GM19025 (cell line): ENCODE measurements at regions not wholly inside any gene's neighbourhood (a gene's known extent, or its start where the extent isn't known, plus 50 kb on each side); places are given as distances from the start of the nearest gene placed in this dataset.
"Not testable (repeated sequence)": the region's sequence is repeated elsewhere in the genome, so short reads cannot be mapped to it uniquely, and the experiment has no call there.

Experiments used
- ATAC-seq: cut with Tn5 transposase; IDR thresholded peaks from one replicate; pipeline ENCODE4 v1.9.1; 2021; ENCODE audit warnings: mild to moderate bottlenecking, low read depth, moderate library complexity; ENCODE audit not compliant: unreplicated experiment

DNA sequence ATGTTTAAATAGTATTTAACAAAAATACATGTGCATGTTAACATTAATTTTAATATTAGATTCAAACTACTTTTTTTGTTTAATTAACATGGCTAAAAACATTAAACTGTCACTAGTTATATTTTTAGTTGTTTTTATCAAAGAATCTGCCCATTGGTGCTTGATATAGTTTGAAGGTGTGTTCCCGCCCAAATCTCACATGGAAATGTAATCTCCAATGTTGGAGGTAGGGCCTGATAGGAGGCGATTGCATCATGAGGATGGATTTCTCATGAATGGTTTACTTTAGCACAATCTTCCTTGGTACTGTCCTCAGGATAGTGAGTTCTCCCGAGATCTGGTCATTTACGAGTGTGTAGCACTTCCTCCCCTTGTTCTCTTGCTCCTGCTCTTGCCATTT is 2459.4 kb downstream of the PCDH9 start:
- ATAC-seq = no peak

DNA sequence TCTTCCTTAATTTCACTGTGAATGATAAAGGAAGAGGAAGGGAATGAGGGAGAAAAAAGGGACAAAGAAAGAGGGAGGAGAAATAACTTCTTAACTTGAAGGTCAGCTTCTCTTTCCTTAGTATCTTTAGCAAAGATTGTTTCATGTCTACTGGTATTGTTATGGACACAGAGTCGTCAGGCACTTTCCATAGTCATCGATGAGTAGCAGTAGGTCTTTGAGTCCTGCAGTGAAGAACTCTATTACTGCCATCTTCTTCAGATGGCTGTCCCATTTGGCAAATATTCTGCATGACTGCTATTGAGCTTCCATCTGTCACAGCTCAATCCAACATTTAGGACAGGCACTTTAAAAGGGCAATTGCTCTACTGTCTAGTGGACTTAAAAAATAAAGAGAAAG is 2463.1 kb downstream of the PCDH9 start:
- ATAC-seq = no peak

DNA sequence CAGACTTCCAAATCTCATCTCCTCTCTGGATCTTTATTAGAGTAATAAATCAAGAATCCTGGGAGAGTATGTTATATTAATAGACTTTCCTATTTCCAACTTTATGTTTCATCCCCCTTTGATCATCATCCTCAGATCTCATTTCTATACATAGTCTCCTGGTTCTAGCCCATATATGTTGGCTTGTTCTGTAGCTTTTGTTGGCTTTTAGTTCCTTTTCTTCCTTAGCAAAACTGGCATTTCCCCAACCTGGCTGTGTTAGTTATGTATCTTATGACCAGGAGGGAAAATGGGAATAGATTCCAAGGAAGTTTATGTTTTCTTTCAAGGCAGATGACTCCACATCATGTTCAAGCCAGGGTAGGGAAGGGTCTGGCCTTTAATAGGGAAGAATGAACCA is 2464.5 kb downstream of the PCDH9 start:
- no peak for ATAC-seq

DNA sequence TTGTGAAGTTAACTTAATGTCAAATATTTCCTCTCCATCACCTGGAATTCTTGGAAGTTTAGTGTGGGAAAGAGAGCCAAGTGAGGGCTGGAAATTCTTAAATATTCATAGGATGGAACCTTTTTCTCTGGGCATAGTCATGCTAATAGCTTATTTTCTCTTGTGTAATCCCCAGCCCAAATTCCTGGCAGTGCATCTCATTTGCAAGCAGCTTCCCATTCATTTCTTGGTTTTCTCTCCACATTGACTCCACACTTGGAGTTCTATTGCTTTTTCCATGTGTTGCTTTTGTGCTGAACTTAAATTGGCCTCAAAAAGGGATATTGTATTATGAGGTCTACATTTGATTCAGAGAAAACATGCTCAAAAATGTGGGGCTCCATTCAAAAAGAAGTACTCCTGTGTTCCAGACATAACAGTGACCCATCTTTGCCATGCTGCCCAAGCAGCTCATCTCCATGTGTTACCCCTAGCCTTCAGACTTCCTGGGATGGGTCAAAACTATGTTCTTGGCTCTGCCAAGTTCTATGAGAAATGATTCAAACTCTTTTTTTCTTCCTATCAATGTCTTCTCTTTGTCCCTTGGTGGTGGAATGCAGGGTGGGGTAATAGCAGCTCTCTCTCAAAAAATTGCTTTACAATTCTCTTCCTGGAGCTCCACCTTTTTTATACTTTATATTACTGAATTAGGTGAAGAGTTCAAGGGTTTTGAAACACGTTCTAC is 2471.5 kb downstream of the PCDH9 start:
- no peak for ATAC-seq

DNA sequence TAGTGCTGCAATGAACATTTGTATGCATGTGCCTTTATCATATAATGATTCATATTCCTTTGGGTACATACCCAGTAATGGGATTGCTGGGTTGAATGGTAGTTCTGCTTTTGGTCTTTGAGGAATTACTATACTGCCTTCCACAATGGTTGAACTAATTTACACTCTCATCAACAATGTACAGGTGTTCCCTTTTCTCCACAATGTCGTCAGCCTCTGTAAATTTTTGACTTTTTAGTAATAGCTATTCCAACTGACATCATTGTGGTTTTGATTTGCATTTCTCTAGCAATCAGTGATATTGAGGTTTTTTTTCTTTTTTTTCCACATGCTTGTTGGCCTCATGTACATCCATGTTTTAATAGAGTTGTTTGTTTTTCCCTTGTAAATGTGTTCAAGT is 2473.5 kb downstream of the PCDH9 start:
- no peak for ATAC-seq

DNA sequence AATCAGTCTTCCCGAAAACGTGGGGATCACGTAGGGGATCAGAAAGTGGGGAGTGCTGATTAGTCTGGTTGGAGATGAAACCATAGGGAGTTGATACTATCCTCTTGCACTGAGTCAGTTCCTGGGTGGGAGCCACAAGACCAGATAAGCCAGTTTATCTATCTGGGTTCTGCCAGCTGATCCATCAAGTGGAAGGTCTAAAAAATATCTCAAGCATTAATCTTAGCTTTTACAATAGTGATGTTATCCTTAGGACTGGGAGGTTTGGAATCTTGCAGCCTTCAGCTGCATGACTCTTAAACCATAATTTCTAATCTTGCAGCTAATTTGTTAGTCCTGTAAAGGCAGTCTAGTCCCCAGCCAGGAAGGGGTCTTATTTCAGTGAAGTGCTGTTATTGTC is 2474.2 kb downstream of the PCDH9 start:
- ATAC-seq = no peak

DNA sequence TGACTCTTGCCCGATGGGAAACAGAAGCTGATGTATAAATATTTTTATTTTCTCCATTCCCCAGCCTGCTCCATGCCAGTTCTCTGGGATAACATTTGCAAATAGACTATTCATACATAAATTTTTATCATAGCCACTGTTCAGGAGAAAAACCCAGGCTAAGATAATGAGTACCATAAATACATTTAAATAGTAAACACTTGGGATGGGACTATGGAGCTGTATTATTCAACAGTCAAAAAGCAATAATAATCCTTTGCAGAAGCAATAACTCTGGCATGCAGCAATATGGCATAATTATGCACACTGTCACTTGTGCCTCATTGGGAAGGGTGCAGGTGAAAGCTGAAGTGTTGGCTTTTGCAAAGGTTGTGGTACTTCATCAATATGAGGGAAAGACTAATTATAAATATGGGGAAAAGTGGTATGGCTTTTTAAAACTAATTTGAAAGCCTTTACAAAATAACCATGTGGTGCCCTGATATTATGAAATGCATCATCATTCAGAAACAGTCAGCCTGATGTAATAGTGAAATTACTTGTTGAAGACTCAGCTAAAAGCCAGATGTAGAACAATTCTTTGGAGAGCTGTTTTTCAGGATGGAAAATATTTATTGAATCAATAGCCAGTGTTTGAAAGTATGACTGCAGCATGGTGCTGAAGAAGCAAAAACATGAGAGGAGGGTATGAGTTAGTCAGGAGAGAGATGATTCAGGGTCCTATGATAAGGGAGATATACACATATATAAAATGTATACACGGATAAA is 2476.7 kb downstream of the PCDH9 start:
- no peak for ATAC-seq

DNA sequence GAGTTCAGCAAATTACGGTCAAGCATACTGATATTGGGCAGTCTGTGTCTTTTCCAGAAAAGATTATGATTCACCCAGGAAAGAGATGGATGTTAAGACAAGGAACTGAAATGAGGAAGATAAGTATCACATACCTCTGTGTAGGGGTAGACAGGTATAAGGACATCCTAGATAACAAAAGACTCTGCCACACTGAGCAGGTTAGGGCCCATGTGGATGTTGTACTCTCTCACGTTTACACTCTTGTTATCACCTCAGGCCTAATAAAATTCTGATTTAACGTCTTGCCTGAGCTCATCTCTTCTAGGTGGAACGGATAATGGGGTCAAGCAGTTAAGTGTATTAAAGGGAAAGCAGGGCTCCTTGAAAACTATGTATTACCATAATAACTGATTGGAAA is 2480.8 kb downstream of the PCDH9 start:
- no peak for ATAC-seq

DNA sequence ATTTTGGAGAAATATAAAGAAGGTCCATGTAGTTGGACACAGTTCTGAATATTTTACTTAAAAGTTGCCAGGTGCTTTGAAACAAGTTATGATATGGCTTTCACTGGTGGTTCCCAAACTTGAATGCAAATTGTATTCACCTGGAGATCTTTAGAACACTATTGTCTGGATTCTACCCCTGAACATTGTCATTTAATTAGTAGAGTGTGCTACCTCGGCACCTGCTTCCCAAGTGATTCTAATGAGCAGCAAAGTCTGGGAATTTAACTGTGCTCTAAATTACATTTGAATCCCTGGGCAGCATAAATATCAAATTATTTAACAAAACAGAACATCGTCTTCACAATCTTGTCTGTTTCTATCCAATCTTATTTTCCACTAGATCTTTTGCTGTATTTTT is 2483.3 kb downstream of the PCDH9 start:
- no peak for ATAC-seq

DNA sequence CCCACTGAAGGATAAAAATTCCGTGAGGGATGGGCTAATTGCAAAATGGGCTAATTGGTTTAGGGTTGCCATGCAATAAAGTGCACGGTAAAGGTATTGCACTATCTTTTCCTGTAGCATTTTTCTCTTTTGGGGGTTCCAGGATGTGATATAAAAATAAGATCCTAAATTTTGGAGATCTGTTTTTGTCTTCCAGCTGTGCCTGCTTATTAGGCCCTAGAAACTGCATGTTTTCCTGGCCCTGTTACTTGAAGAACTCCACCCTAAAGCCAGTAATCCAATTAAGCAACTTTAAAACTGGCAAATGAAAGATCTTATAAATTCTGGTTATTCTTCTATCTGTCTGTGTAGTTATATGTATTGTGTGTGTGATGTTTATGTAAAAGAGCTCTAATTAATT is 2489.6 kb downstream of the PCDH9 start:
- no peak for ATAC-seq

DNA sequence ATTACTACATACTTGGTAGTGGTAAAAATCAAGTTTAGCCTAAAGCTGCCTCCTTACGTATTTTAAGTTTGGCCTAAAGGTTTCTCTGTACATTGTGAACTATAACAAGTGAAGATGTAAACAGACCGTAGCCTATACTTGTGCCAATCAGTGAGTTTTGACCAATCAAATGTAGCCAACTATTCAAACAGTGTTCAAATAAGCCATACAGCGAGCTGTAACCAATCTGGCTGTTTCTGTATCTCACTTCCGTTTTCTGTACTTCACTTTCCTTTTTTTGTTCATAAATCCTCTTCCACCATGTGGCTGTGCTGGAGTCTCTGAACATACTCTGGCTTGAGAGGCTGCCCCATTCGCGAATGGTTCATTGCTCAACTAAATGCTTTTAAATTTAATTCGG is 2504.6 kb downstream of the PCDH9 start:
- no peak for ATAC-seq

DNA sequence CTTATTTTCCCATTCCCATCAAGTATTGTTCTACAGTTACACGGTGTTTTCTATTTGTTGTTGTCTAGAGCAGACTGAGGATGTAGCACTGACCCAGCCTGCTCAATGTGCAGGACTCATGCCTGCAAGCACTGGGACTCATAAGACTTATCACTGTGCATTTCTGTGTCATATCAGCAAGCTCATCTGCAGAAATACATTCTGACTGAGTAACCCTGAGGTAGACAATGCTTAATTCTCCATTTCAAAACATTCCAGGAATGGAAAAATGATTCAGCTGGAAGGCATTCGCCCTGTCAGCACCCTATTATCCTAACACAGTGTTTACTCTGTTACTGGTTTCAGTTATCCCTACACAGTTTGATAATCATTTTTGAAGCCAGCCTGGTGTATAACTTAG is 2506.4 kb downstream of the PCDH9 start:
- no peak for ATAC-seq

DNA sequence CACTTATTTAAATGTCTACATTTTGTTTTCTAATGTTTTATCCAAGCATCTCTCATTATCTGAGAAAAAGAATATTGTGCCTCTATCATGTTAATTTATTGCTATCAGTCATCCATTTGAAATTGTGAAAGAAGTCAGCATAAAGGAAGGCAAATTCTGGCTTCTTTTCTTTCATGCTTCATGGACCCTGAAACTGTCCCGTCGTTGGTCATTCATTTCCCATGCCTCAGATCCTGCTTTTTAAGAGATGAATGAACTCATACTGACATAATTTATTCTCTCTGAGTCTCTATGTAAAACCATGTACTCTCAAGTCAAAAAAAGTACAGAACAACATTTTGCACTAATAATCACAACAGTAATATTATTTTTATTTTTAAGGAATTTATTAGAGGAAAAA is 2512.0 kb downstream of the PCDH9 start:
- no peak for ATAC-seq

DNA sequence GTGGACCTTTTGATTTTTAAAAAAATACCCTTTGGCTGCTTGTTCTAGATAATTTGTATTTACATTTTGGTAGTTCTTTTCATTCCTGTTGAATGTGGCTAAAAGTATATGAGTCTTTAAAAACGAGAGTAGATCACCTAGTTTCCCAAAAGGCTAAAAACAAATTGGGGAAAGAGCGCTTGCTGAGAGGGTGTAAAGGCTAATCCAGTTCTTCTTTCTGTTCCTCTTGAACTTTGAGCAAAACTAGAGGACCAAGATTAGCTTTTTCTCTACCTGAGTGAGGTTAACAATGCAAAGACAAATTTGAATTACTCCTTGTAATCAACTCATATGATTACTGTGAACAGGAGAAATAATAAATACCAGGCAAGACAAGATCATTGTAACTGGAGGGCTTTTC is 2513.2 kb downstream of the PCDH9 start:
- no peak for ATAC-seq

DNA sequence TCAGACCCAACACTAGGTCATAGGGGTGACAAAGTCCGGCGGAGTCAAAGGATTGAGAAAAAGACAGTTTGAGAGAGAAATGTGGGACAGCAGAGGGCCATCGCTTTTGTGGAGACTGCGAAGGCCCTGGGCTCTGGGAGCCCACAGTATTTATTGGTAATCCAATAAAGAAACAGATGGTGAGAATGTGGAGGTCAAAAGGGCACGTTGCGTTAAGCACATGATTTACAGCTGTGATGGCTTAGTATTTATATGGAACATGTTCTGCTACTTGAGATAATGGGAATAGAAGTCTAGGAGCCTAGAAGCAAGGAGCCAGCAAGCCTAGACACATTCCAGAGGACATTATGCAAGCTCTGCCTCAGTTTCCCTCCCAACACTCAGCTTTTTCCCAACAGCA is 2521.1 kb downstream of the PCDH9 start:
- ATAC-seq = no peak

DNA sequence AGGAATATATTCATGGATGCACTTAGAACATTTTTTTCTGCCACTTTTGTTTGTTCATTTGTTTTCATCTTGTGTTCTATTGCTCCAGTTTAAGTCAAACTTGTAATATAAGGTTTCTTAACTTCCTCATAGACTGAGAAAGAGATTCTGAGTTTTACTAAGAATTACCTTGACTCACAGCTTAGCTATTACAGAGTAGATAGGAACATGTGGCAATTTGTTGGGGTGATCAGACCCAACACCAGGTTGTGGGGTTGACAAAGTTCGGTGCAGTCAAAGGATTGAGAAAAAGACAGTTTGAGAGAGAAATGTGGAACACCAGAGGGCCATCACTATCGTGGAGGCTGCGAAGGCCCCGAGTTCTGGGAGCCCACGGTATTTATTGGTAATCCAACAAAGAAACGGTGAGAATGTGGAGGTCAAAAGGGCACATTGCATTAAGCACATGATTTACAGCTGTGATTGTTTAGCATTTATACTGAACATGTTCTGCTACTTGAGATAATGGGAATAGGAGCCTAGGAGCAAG is 2526.0 kb downstream of the PCDH9 start:
- no peak for ATAC-seq

DNA sequence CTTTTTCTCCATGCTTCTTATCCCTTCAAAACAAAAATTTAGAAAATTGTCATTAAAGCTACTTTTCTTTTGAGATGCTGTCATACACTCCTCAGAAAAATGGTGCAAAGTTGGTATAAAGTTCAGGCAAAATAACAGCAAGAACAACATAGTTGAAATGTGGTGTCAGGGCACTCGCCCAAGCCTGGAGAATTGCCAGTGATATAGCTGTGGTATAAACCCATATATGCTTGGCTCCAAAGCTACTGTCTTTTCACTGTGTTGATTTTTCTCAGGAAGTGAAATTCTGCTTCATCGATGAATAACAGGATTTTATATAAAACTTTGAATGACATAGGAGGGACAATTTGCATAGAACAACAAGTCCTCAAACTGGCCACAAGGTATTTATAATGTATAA is 2532.9 kb downstream of the PCDH9 start:
- no peak for ATAC-seq

DNA sequence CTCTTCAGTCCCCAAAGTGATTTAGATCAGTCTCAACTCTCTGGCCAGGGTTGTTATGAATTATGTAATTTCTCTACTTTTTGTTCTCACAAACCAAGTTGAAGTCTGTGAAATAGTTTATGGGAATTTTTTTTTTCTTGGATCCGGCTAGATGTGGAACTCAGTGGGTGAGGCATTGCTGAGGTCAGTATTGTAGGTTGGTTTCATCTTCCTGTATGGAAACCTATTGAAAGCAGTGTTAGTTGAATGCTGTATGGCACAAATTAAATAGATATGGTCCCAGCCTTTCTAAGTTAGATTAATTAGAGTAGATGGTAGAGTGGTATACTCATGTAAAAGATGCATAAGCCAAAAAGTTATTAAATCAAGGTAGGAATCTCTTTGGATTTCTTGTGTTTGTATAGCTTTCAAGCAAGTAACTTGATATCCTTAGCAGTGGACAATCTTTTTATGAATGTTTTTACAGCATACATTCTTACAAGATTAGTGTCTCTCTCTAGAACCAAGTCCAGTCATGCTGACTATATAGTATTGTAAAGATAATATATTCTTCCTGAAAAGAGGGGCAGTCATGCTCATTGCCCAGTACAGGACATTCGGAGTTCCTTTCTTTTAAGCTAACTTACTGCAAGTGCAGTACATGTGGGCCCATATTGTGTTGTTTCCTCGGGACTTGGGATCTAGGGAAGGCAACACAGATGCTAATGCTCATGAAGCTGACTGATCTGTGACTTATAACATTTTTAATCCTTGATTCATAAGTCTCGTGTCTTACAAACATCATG is 2541.1 kb downstream of the PCDH9 start:
- ATAC-seq = no peak

DNA sequence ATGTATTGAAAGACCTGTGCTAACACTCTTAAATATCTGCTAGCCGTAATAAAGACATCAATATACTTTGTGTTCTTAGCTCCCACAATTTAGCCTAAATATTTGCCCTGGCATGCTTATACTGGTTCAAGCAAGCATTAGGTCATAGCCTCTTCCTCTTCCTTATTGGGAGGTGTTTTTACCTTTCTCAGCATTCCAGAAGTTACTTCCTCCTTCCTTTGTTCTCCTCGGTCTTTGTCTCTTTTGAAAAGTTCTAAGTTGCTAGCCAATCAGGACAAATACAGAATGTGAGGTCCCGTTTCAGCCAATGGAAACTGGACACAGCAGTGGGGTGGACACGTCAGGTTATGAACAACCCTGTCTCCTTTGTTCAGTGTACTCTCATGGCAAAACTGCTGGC is 2543.6 kb downstream of the PCDH9 start:
- ATAC-seq = not testable (repeated sequence)

DNA sequence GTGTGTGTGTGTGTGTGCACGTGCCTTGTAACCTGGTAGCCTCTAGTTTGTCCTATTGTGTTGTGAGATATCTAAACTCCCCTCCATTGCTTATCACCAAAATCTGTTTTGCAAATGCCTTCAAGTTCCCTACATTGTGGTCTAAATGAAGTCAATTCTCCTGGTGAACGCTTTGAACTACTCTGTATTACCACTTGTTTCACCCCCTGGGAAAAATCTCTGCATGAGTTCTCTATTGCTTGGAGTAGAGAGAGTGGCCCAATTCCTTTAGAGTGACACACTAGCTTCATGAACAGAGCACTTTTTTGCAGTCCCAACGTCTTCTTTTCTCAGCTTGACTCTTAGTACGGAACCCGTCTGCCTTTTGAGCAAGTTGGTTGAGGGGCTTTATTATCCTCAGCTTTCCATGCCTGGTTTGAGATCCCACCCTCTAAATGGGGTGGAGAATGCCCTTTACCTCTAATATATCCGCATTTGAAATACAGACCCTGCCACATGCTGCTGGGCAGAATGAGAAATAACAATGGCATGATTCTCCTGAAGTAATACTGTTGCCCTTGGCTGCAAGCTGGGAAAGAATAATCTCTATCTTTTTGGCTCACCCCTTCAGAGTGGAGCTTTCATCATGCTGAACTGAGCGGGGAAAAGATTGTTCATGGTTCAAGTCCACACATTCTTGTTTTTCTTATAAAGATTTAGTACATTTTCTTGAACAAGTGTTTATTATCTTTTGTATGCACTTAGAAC is 2545.3 kb downstream of the PCDH9 start:
- no peak for ATAC-seq

DNA sequence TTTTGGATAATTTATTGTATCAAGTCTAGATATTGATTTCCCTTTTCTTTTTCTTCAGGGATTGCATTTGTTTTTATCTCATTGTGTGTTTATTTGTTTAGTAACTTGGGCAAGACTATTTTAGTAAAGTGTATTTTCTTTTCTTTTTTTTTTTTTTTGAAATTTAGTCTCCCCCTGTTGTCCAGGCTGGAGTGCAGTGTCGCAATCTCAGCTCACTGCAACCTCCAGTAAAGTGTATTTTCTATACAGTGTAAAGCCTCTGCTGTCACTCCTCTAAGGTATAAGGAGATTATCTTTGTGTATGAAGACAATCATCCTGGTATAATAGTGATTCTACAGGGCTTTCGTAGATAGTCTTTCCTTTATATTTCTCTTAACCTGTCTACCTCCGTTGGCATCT is 2546.0 kb downstream of the PCDH9 start:
- ATAC-seq = no peak
